ENCODE measurements at regions not wholly inside any gene's neighbourhood (a gene's known extent, or its start where the extent isn't known, plus 50 kb on each side); places are given as distances from the start of the nearest gene placed in this dataset.
"Not testable (repeated sequence)": the region's sequence is repeated elsewhere in the genome, so short reads cannot be mapped to it uniquely, and the experiment has no call there.

DNA sequence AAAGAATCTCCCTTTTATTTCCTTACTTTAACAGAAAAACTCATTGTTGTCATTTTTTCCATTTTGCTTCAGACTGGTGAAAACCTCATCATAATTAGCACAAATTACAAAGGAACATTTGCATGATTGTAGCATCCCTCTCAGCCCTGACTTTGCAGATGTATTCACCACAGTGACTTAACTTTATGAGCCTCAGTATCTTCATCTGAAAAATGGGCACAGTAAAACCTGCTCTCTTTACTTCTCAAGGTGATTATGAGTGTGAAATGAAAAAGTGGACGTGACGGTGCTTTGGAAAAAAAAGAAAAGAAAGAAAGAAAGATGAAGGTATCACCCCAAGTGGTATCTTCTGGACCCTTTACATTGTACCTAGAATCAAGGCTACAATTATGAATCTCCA is 193.4 kb upstream of the TOX3 start:
- DNase-seq (ENCODE audit: low read depth) = no peak

DNA sequence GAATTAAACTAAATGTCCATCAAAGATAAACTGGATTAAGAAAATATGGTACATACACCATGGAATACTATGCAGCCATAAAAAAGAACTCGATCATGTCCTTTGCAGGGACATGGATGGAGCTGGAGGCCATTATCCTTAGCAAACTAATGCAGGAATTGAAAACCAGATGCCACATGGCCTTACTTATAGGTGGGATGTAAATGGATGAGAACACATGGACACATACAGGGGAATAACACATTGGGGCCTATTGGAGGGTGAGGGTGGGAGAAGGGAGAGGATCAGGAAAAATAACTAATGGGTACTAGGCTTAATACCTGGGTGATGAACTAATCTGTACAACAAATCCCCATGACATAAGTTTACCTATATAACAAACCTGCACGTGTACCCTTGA is 192.0 kb upstream of the TOX3 start:
- not testable (repeated sequence) for DNase-seq (ENCODE audit: low read depth)

DNA sequence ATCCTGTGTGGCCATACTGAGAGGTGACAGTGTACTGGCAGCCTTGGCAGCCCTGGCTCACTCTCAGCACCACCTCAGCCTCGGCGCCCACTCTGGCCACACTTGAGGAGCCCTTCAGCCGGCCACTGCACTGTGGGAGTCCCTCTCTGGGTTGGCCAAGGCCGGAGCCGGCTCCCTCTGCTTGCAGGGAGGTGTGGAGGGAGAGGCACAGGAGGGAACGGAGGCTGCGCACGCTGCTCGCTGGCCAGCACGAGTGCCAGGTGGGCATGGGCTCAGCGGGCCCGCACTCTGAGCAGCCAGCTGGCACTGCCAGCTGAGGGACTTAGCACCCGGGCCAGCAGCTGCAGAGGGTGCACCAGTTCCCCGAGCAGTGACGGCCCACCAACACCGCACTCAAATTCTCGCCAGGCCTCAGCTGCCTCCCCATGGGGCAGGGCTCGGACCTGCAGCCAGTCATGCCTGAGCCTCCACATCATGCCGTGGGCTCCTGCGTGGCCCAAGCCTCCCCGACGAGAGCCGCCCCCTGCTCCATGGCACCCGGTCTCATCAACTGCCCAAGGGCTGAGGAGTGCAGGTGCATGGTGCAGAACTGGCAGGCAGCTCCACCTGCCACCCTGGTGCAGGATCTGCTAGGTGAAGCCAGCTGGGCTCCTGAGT is 184.4 kb upstream of the TOX3 start:
- no peak for DNase-seq (ENCODE audit: low read depth)

DNA sequence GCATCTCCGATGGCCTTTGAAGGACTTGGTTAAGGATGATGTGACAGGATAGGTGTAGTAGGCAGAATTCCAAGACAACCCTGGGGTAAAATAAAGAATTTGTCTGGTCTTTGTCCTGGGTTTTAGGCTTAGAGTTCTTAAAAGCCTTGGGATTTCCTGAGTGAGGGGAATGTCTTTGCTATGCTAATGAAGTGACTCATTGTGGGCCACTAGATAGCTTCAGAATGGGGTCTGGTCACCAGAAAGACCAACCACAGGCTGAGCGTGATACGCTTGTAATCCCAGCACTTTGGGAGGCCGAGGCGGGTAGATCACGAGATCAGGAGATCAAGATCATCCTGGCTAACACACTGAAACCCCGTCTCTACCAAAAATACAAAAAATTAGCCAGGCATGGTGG is 182.8 kb upstream of the TOX3 start:
- DNase-seq (ENCODE audit: low read depth) = no peak

DNA sequence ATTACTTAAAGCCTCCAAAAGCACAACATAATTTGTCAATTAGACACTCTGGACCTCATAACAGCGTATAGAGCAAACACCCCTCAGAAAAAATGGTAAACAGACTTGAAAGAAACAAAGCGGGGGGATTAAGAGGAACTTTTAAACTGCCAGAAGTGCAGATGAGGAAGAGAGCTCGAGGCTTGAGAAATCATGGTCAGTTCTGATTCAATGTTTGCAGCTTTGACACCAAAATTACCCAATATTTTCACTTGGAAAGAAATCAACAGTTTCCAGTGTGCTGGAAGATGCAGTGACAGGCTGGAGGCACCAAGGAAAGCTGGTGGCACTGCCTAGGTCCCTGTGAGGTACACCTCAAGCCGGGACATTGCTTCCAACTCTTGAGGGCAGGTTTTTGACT is 180.9 kb upstream of the TOX3 start:
- no peak for DNase-seq (ENCODE audit: low read depth)

DNA sequence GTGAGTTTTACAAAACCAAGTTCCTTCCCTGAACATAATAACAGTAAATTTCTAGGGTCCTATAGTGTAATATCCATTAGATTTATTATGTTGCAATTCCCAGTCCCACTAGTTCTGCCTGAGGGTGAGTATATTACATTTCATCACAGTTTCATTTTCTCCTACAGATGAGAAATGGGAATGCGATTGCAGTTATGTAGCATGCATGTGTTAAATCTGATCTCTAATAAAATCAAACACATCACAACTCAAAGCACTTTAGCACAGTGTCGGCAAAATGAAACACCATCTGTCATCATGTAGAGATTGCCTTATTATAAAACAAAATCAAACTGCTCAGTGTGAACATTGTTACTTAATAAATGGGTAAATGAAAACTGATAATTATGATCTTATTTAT is 180.5 kb upstream of the TOX3 start:
- no peak for DNase-seq (ENCODE audit: low read depth)

DNA sequence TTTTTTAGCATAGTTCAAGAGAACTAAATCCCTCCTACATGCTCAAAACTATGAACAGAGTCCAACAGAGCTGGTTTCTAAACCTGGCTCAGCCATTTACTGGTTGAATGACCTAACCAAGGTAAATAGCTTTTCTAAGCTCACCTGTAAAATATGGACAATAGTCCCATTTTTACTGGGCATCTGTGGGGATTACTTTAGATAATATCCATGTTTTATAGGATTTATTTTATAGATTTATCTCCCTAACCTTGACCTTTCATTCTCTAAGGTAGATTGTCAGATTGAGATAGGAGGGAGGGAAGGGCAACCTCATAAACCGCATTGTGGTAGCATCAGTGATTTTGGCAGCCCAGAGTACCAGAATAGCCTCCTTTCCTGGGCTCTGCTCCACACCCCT is 178.5 kb upstream of the TOX3 start:
- no peak for DNase-seq (ENCODE audit: low read depth)

DNA sequence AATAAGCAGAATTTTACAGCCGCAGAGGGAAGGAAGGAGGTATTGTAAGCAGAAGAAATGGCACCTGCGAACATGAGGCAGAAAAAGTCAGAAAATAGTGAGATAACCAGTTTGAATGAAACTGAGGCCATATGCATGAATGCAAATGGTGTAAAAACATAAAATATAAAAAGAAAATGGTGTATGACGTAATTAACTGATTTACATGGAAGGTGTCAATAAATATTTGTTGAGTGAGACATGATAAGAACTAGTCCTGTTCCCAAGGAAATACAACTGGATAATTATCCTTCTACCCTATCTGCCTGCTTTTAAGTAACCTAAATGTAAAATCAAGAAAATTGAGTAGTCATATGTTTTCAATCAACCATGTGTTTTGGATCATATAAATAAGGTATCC is 178.1 kb upstream of the TOX3 start:
- no peak for DNase-seq (ENCODE audit: low read depth)

DNA sequence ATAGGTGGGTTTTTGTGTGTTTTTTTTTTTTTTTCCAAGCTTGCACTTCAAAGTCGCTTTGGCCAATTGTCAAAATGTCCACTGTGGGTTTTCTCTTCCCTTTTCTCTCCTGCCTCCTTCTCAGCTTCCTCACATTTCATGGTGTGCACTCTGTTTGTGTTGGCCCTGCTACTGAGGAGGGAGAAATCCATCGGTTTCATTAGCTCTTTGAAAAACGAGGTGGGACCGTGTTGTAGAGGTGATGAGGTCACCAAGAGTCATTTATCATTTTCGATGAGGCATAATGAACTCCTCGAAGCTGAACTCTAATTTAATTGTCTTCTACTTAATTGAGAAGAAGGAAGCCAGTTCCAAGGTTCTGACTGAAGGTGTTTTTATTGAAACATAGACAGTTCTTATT is 174.4 kb upstream of the TOX3 start:
- no peak for DNase-seq (ENCODE audit: low read depth)

DNA sequence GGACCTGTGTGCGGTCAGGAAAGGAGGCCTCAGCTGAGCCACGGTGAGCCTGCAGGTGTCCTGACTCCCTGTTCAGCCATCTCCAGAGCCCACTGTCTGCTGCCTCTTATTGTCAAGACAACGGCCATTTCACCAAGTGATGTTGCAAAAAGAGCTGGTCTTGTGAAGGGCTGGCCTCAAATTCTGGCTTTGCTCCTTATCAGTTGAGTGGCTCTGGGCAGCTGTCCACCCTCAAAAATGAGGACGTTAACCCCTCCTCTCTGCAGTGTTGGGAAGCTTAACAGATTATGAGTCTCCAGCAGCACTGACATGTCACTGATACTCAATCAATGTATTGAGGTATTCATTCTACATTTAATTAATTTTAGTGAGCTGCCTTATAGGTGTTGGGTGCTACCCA is 171.1 kb upstream of the TOX3 start:
- DNase-seq (ENCODE audit: low read depth) = no peak

DNA sequence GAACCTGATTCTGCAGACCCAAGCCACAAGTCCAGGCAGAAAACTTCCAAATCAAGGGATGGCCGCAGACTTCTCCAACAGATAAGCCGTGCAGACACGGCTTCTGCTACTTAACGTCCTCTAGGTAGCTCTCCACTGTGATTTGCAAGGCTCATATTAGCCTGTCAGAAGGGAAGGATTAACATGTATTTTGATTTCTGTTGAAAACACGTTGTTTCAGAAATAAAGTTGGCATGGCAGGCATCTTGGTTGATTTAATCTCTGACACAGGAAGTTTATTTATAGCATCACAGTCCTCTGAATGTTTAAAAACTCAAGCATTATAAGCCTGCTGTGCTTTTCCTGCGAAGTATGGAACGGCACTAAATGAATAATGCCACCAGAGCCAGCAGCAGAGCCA is 166.8 kb upstream of the TOX3 start:
- DNase-seq (ENCODE audit: low read depth) = no peak

DNA sequence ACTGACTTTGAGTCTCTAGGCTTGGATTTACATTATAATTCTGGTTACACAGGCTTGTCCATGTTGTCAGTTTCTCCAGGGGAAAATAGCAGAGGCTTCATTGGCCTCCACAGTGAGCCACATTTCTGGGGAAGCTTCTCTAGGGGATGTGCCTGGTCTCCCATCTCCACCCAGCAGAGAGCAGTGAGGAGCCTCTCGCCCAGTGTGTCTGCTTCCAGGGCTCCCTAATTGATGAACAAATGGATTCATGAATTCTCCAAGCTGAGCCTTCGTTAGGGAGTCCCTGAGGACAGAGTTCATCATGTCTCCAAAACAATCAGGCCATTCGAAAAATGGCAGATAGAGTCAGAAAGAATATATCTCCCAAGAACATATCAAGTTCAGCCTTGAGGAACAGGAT is 162.4 kb upstream of the TOX3 start:
- DNase-seq (ENCODE audit: low read depth) = no peak

DNA sequence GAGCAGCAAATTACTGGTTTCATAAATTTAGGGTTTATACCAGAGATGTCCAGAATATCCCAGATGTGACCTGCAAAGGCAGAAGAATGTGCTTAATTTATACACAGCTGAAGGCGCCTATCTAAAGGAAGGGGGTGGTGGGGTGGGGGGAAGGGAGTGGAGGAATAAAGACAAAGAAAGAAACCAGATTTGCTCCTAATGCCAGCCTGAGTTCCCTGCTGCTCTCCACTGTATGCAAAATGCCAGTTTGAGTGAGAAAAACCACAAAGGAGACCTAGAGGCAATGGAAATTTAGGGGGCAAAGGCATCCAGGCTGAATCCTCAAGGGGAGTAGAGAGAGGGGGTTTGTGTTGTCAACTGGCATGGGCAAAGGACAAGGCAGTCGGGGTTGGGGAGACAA is 161.5 kb upstream of the TOX3 start:
- no peak for DNase-seq (ENCODE audit: low read depth)

DNA sequence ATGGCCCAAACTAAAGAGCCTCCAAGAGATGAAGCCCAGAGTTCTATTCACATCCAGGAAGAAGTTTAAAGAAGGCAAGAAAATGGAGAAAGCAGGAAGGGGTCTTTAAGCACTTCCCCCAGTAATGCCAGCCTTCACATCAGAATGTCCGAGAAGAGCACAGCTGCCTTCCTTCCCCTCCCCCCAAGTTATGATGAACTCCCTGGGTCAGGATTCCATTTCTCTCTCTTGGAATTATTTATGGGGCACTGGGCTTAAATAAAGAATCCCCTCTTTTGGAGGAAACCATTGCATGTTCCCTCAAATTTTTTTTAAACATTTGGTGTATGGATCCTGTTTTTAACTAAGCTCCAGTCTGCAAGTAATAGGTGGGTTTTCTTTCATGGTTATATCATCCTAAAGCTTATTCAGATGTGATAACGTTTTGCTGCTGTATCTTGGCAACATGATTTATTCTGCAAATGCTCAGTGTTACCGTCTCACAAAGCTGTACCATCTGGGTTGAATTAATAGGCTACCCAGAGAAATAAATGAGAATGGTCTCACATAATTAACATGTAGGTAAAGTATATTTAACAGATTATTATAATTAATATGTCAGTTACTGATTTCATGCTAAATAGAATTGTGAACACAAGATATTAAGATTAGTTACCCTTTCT is 160.9 kb upstream of the TOX3 start:
- no peak for DNase-seq (ENCODE audit: low read depth)

DNA sequence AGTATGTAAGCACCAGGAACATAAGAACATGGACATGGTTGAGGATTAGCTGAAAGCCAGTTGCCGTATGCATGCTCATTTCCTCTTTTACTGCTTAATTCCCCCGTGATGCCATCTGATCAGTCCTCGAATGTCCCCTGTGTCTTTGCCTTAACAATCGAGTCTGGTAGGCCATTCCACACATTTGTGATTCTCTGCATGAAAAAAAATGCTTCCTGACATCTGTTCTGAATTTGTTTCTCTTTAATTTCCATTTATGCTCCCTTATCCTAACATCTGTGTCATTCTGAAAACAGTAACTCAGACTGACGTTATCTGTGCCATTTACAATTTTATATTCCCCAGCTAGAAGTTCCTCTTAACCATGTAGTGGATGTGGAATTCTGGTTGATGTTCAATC is 158.2 kb upstream of the TOX3 start:
- no peak for DNase-seq (ENCODE audit: low read depth)

DNA sequence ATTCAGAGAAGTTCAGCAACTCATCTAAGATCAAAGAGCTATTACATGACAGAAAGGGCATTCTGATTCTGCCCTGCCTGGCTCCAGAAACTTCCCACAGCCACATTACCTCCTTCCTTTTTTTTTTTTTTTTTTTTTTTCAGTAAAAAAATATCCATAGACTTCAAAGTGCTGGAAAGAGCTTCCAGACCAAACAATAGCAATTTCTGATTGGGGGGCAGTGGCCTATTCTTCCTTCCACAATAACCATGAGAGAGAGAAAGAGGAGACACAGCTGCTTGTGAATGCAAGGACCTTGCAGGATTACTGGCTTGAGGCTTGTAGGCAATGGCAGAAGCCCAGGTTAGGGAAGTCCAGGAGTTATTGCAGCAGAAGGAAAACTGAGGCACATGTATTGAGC is 151.0 kb upstream of the TOX3 start:
- no peak for DNase-seq (ENCODE audit: low read depth)

DNA sequence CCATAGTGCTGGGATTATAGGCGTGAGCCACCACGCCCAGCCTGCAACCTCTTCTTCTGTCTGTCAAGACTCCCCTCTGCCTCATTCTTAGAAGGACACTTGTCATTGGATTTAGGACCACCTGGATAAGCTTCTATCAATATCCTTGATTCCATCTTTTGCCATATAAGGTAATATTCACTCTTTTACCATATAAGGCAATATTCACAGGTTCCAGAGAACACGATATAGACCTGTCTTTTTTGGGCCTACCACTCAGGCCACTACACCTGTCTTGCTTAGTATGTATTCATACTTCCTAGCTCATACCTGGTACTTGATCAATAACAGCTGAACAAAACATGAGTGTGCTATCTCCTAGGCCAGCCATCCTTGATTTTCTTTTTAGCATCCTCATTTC is 149.2 kb upstream of the TOX3 start:
- no peak for DNase-seq (ENCODE audit: low read depth)

DNA sequence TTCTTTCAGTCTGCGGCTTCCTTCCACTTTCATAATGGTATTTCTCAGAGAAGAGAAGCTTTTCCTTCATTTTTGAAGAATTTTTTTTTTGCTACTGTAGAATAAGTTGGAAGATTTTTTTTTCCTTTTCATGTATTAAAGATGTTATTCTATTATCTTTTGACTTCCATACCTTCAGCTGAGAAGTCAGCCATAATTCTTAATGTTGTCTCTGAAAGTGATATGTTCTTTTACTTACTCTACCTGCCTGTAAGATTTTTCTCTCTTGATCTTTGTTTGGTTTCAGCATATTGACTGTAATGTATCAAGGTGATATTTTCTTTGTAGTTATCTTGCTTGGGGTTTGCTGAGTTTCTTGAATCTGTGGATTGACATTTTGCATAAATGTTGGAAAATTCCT is 143.5 kb upstream of the TOX3 start:
- no peak for DNase-seq (ENCODE audit: low read depth)

DNA sequence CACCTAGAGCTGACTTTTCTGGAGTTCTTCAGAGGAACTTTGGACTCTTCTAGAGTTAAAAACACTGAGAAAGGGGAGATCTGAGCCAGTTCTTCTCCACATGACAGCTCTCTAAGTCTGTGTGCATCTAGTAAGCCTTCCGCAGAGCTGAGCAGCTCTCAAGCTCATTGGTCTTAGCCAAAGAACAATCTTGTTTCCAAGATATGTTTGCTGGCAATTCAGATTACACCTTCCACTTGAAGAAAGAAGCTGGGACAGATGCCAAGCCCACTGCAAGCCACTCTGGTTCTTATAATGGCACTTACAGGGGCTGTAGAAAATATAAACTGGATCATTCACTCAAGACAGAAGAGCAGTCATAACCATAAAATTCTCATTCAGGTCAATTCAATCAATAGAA is 134.1 kb upstream of the TOX3 start:
- no peak for DNase-seq (ENCODE audit: low read depth)

DNA sequence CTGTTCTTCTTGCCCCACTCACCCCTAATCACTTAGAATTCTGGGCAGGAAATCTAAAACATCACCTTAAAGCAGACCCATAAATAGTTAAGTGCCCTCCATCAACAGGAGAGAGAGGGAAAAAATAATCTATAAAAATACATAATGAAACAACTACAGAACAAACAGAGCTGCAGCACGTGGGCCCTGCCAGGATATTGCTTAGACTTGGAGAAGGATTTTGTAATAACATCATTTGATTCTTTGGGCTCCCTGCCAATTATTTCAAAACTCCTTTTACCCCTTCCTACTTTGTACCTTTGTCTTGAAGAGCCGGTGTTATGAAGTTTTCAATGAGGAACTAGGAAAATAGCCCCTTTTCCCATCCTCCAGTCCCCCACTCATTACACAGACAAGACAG is 130.6 kb upstream of the TOX3 start:
- DNase-seq (ENCODE audit: low read depth) = no peak

DNA sequence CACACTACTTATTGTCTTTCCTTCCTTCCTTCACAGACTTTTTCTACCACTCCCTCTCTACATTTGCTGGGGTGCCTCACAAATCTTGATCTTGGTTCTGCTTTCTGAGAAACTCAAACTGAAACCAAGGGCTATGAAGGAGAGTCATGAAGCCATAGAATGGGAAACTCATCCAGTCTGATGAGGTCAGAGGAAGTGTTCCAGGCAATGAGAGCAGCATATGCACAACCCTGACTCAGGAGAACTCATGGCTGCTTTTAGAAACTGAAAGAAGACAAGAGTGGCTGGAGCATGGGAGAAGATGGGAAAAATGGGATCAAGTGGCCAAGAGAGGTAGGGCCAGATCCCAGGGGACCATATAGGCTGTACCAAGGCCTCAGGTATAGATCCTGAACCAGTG is 130.0 kb upstream of the TOX3 start:
- no peak for DNase-seq (ENCODE audit: low read depth)

DNA sequence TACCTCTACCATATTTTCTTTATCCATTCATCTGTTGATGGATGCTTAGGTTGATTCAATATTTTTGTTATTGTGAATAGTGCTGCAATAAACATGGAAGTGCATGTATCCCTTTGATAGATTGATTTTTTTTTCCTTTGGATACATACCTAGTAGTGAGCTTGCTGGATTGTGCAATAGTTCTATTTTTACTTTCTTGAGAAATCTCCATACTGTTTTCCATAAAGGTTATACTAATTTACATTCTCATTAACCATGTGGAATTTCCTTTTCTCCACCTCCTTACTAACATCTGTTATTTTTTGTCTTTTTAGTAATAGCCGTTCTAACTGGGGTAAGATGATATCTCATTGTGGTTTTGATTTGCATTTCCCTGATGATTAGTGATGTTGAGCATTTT is 124.6 kb upstream of the TOX3 start:
- no peak for DNase-seq (ENCODE audit: low read depth)

DNA sequence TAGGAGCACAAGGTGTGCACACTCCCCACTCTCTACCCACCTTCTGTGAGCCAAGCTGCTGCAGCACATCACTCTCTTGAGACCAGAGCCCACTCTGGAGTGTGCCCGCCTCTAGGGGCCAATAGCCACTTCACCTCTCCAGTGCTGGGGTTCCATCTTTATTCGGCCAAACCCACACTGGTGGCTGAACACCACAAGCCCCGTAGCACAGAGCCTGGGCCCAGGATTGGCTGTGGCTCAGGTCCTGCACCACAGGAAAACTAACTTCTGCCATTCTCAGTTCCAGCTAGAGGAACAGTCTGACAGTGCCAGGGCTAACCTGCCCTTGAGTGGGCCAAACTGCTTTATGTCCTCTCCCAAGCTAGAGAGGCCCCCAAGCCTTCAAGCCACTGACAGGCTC is 111.0 kb upstream of the TOX3 start:
- no peak for DNase-seq (ENCODE audit: low read depth)

DNA sequence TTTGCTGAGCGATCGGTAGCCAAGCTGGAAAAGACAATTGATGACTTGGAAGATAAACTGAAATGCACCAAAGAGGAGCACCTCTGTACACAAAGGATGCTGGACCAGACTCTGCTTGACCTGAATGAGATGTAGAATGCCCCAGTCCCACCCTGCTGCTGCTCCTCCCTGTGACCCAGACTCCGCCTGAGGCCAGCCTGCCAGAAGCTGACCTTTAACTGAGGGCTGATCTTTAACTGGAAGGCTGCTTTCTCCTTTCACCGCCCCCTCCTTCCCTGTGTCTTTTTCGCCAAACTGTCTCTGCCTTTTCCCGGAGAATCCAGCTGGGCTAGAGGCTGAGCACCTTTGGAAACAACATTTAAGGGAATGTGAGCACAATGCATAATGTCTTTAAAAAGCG is 109.0 kb upstream of the TOX3 start:
- not testable (repeated sequence) for DNase-seq (ENCODE audit: low read depth)

Data from myocyte (in vitro differentiated cells).